Loucy (cell line): ENCODE measurements at regions not wholly inside any gene's neighbourhood (a gene's known extent, or its start where the extent isn't known, plus 50 kb on each side); places are given as distances from the start of the nearest gene placed in this dataset.

Source experiments
- EZH2phosphoT487 ChIP-seq: fragments of 200-600 bp; IDR thresholded peaks from 2 replicates; pipeline ENCODE4 v1.6.1; 2018; ENCODE audit warnings: antibody characterized with exemption, mild to moderate bottlenecking, moderate library complexity, borderline replicate concordance
- TF ChIP-seq, protein P1 (sequence below): fragments of 200-600 bp; sonication (generic); conservative IDR thresholded peaks from 2 replicates; pipeline ENCODE4 v1.5.1; 2014; ENCODE audit warnings: mild to moderate bottlenecking, antibody characterized with exemption, low read length

DNA sequence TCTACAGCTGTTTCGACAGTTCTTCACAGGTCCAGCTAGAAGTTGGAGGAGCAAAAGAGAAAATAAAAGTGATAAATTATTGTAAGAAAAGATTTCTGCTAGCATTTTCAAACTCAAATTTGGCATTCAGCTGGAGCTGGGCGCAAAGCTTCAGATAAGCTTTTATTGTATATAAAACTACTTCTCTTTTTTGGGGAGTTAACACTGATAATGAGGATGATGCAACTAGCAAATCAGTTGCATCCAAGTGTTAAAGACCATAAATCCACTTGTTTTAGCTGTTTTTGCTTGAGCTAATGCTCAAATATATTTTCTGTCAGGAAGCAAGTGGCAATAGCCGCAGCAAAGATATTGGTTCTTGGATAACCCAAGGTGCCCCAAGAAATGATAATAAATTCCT, 127.1 kb upstream of the PKN2 start:
- TF ChIP-seq, protein P1, sequence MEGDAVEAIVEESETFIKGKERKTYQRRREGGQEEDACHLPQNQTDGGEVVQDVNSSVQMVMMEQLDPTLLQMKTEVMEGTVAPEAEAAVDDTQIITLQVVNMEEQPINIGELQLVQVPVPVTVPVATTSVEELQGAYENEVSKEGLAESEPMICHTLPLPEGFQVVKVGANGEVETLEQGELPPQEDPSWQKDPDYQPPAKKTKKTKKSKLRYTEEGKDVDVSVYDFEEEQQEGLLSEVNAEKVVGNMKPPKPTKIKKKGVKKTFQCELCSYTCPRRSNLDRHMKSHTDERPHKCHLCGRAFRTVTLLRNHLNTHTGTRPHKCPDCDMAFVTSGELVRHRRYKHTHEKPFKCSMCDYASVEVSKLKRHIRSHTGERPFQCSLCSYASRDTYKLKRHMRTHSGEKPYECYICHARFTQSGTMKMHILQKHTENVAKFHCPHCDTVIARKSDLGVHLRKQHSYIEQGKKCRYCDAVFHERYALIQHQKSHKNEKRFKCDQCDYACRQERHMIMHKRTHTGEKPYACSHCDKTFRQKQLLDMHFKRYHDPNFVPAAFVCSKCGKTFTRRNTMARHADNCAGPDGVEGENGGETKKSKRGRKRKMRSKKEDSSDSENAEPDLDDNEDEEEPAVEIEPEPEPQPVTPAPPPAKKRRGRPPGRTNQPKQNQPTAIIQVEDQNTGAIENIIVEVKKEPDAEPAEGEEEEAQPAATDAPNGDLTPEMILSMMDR = no peak
- TF ChIP-seq EZH2phosphoT487 = no peak
